Keratinocyte (primary cell): ENCODE measurements at regions not wholly inside any gene's neighbourhood (a gene's known extent, or its start where the extent isn't known, plus 50 kb on each side); places are given as distances from the start of the nearest gene placed in this dataset.

Experiments used
- DNase-seq: peaks from one replicate; pipeline ENCODE4 v3.0.0-alpha.2; 2011; ENCODE audit warnings: low read depth, missing footprints, low spot score
- FAIRE-seq: peaks from 2 replicates; lab custom pipeline; 2011; peaks lifted over from hg19 to GRCh38; lab: Jason Lieb, UNC
- H2AFZ ChIP-seq: 2 replicates; pipeline ENCODE4 v1.6.0; 2012; ENCODE audit warnings: low read length, control low read depth, inconsistent platforms; ENCODE audit not compliant: control insufficient read depth
- H3K27ac ChIP-seq: 2 replicates; pipeline ENCODE4 v1.5.1; 2011; ENCODE audit warnings: low read length; ENCODE audit not compliant: control insufficient read depth, insufficient read depth
- H3K27me3 ChIP-seq: 3 replicates; pipeline ENCODE4 v1.6.0; 2011; ENCODE audit warnings: low read length; ENCODE audit not compliant: control insufficient read depth, insufficient read depth; ENCODE audit errors: extremely low read depth
- H3K36me3 ChIP-seq, 2 experiments: 2 replicates in 1 of 2; 3 replicates in 1 of 2; pipeline ENCODE4 v1.5.1; 2011; ENCODE audit warnings: low read length in 2 of 2, mild to moderate bottlenecking in 1 of 2; ENCODE audit not compliant: control insufficient read depth in 2 of 2, insufficient read depth in 2 of 2; ENCODE audit errors: extremely low read depth in 1 of 2
- H3K4me1 ChIP-seq: 3 replicates; pipeline ENCODE4 v1.5.1; 2011; ENCODE audit warnings: low read length; ENCODE audit not compliant: control insufficient read depth, insufficient read depth; ENCODE audit errors: extremely low read depth
- H3K4me2 ChIP-seq: 3 replicates; pipeline ENCODE4 v1.6.0; 2011; ENCODE audit warnings: low read depth, low read length; ENCODE audit not compliant: control insufficient read depth, insufficient read depth; ENCODE audit errors: extremely low read depth
- H3K4me3 ChIP-seq, 3 experiments: fragments of 200-600 bp in 1 of 3; sonication (generic) in 1 of 3; 2 replicates in 2 of 3; 3 replicates in 1 of 3; pipeline ENCODE4 v1.5.1; 2011 to 2016; ENCODE audit warnings: low read length in 3 of 3, mild to moderate bottlenecking in 3 of 3, control low read depth in 2 of 3, inconsistent platforms in 1 of 3, low read depth in 1 of 3, mixed read lengths in 1 of 3, mixed run types in 1 of 3, moderate library complexity in 1 of 3; ENCODE audit not compliant: control insufficient read depth in 2 of 3, insufficient read depth in 2 of 3; ENCODE audit errors: extremely low read depth in 1 of 3
- H3K79me2 ChIP-seq: 2 replicates; pipeline ENCODE4 v1.6.0; 2012; ENCODE audit warnings: low read length; ENCODE audit not compliant: control insufficient read depth, insufficient read depth
- H3K9ac ChIP-seq: 3 replicates; pipeline ENCODE4 v1.6.0; 2011; ENCODE audit warnings: low read length; ENCODE audit not compliant: control insufficient read depth, insufficient read depth; ENCODE audit errors: extremely low read depth
- H3K9me1 ChIP-seq: 3 replicates; pipeline ENCODE4 v1.6.0; 2011; ENCODE audit warnings: low read length; ENCODE audit not compliant: control insufficient read depth, insufficient read depth; ENCODE audit errors: extremely low read depth
- H3K9me3 ChIP-seq: 2 replicates; pipeline ENCODE4 v1.5.1; 2012; ENCODE audit warnings: low read depth, low read length; ENCODE audit not compliant: control insufficient read depth
- H4K20me1 ChIP-seq: 3 replicates; pipeline ENCODE4 v1.6.0; 2011; ENCODE audit warnings: low read length; ENCODE audit not compliant: control insufficient read depth, insufficient read depth; ENCODE audit errors: extremely low read depth
- CTCF ChIP-seq, 3 experiments: IDR thresholded peaks in 1 of 3; conservative IDR thresholded peaks in 1 of 3; optimal IDR thresholded peaks in 1 of 3; 2 replicates in 2 of 3; 3 replicates in 1 of 3; pipeline versions ENCODE3 to v1.5.1; 2011; ENCODE audit warnings: low read length in 3 of 3, mild to moderate bottlenecking in 3 of 3, moderate library complexity in 2 of 3, control low read depth in 1 of 3, inconsistent platforms in 1 of 3; ENCODE audit not compliant: insufficient read depth in 2 of 3; ENCODE audit errors: extremely low read depth in 1 of 3
- EZH2 ChIP-seq: IDR thresholded peaks from one replicate; pipeline ENCODE4 v1.6.1; 2012; ENCODE audit warnings: inconsistent platforms, mild to moderate bottlenecking, low read length, moderate library complexity
- dilution Hi-C: fragments of 300-500 bp; cut with MboI; formaldehyde crosslinking; loops from one replicate; pipeline ENCODE4 v1.7.0; 2020; ENCODE audit warnings: low sequenced_read_pairs; ENCODE audit not compliant: extremely low pct_ligation_motif_present

GRCh38 chr22:48496987-48497650 lies 1330.6 kb downstream of the BRD1 start:
- Histone ChIP-seq H3K4me1 (no peaks in the 10 kb centered on the region), H3K27me3 (no peaks in the 10 kb centered on the region), H3K9me1 (no peaks in the 10 kb centered on the region), H3K4me3 (no peak overlapping the region), H3K9me3 (peaks cover 8% of the 10 kb centered on the region), H3K36me3 (no peaks in the 10 kb centered on the region), H3K27ac (no peak overlapping the region), H4K20me1 (no peaks in the 10 kb centered on the region), H3K4me2 (no peak overlapping the region), H2AFZ (no peak overlapping the region), H3K79me2 (no peaks in the 10 kb centered on the region), H3K9ac (no peak overlapping the region)
- TF ChIP-seq EZH2 (no peak), CTCF (optimal IDR thresholded peaks at IDR 0.05 in 1 of 3, IDR thresholded peaks at IDR 0.05 in 1 of 3, conservative IDR thresholded peaks at IDR 0.05 in 1 of 3; ENCODE audit: extremely low read depth in 1 of 3, insufficient read depth in 2 of 3, low read length in 3 of 3) (no peak)
- DNase-seq (no peak), FAIRE-seq (no peak)
- dilution Hi-C loops, result no loop called here

- DNase-seq (no peak), FAIRE-seq (no peak)
- no peaks in the 10 kb centered on the region for H4K20me1 ChIP-seq
- H3K79me2 ChIP-seq, result no peaks in the 10 kb centered on the region
- no peak overlapping the region for H3K4me2 ChIP-seq
- dilution Hi-C loops, result no loop called here
- H3K36me3 ChIP-seq, result no peaks in the 10 kb centered on the region
- H3K4me1 ChIP-seq, result no peaks in the 10 kb centered on the region
- H2AFZ ChIP-seq, result no peak overlapping the region
- no peak overlapping the region for H3K4me3 ChIP-seq
- H3K27ac ChIP-seq, result no peak overlapping the region
- H3K9ac ChIP-seq, result no peak overlapping the region
- peaks cover 4% of the 10 kb centered on the region for H3K27me3 ChIP-seq
- H3K9me1 ChIP-seq, result no peaks in the 10 kb centered on the region
- H3K9me3 ChIP-seq, result peaks cover 8% of the 10 kb centered on the region
- no peak for TF ChIP-seq EZH2
- no peak for TF ChIP-seq CTCF (optimal IDR thresholded peaks at IDR 0.05 in 1 of 3, IDR thresholded peaks at IDR 0.05 in 1 of 3, conservative IDR thresholded peaks at IDR 0.05 in 1 of 3; ENCODE audit: extremely low read depth in 1 of 3, insufficient read depth in 2 of 3, low read length in 3 of 3)
These were observed 1331.3 kb downstream of the BRD1 start for GRCh38 chr22:48496226-48496845.
